B cell (primary cell): ENCODE measurements at regions not wholly inside any gene's neighbourhood (a gene's known extent, or its start where the extent isn't known, plus 50 kb on each side); places are given as distances from the start of the nearest gene placed in this dataset.

Experiments used
- ATAC-seq: fragments of 200-7000 bp; cut with Tn5 transposase; one replicate; pipeline ENCODE4 v1.10.0; 2021; ENCODE audit warnings: low read depth, mild to moderate bottlenecking, moderate number of reproducible peaks, moderate library complexity
- CTCF ChIA-PET: fragments of 350-600 bp; sonication (Branson Sonifier 250); formaldehyde crosslinking; loops from one replicate; lab custom pipeline; 2021; ENCODE audit warnings: antibody characterized with exemption, inconsistent platforms; lab: Charles Lee
- POLR2A ChIA-PET: fragments of 350-600 bp; sonication (Branson Sonifier 250); formaldehyde crosslinking; loops from one replicate; lab custom pipeline; 2021; ENCODE audit warnings: antibody characterized with exemption; lab: Charles Lee
- DNase-seq: peaks from one replicate; pipeline ENCODE4 v3.0.0; 2013
- H2AFZ ChIP-seq: 2 replicates; pipeline ENCODE4 v1.6.1; 2012; ENCODE audit warnings: mild to moderate bottlenecking, low read depth, low read length; ENCODE audit not compliant: insufficient read depth, poor library complexity, severe bottlenecking
- H3K27ac ChIP-seq, 2 donors: 1 replicate in 1 of 2; 2 replicates in 1 of 2; pipeline ENCODE4 v1.5.1; 2012 to 2013; ENCODE audit warnings: low read length in 2 of 2, mild to moderate bottlenecking in 2 of 2, moderate library complexity in 1 of 2
- H3K27me3 ChIP-seq, 4 experiments: fragments of 200-600 bp in 1 of 4; sonication (generic) in 1 of 4; replicated peaks in 1 of 4; 1 replicate in 2 of 4; 2 replicates in 2 of 4; pipeline versions ENCODE4 v1.6.1 to v1.7.0; 2013 to 2016; ENCODE audit warnings: low read length in 3 of 4, mild to moderate bottlenecking in 2 of 4, mixed read lengths in 1 of 4, moderate library complexity in 1 of 4; ENCODE audit not compliant: insufficient read depth in 4 of 4, control insufficient read depth in 3 of 4; ENCODE audit errors: control extremely low read depth in 1 of 4
- H3K36me3 ChIP-seq, 2 experiments: replicated peaks in 1 of 2; 1 replicate in 1 of 2; 2 replicates in 1 of 2; pipeline versions ENCODE4 v1.6.1 to v1.7.1; 2013; ENCODE audit warnings: low read length in 1 of 2; ENCODE audit not compliant: insufficient read depth in 2 of 2, control insufficient read depth in 1 of 2; ENCODE audit errors: control extremely low read depth in 1 of 2, extremely low read depth in 1 of 2
- H3K4me1 ChIP-seq, 2 donors: fragments of 200-600 bp in 1 of 2; sonication (generic) in 1 of 2; 1 replicate in 1 of 2; 2 replicates in 1 of 2; pipeline versions ENCODE4 v1.5.1 to v1.6.1; 2013 to 2017; ENCODE audit warnings: low read length in 2 of 2; ENCODE audit not compliant: control insufficient read depth in 2 of 2, insufficient read depth in 2 of 2
- H3K4me2 ChIP-seq: replicated peaks from 2 replicates; pipeline ENCODE3; 2012; ENCODE audit warnings: mild to moderate bottlenecking, low read depth, low read length; ENCODE audit not compliant: poor library complexity, severe bottlenecking
- H3K4me3 ChIP-seq, 5 experiments: fragments of 200-600 bp in 1 of 5; sonication (generic) in 1 of 5; 1 replicate in 3 of 5; 2 replicates in 2 of 5; pipeline versions ENCODE4 v1.5.1 to v1.7.0; 2011 to 2016; ENCODE audit warnings: low read length in 4 of 5, mild to moderate bottlenecking in 4 of 5, low read depth in 2 of 5, control low read depth in 1 of 5, moderate library complexity in 1 of 5; ENCODE audit not compliant: insufficient read depth in 1 of 5; ENCODE audit errors: control extremely low read depth in 1 of 5, extremely low read depth in 1 of 5
- H3K79me2 ChIP-seq: fragments of 200-600 bp; sonication (generic); one replicate; pipeline ENCODE4 v1.6.0; 2016; ENCODE audit warnings: low read length; ENCODE audit not compliant: control insufficient read depth, insufficient read depth
- H3K9ac ChIP-seq: fragments of 200-600 bp; sonication (generic); 2 replicates; pipeline ENCODE4 v1.6.1; 2017; ENCODE audit warnings: mild to moderate bottlenecking, low read length, moderate library complexity
- H3K9me3 ChIP-seq, 3 donors: one replicate each; pipeline versions ENCODE4 v1.6.1 to v1.7.1; 2013; ENCODE audit warnings: low read length in 2 of 3; ENCODE audit not compliant: control insufficient read depth in 2 of 3, insufficient read depth in 1 of 3; ENCODE audit errors: control extremely low read depth in 1 of 3
- H4K20me1 ChIP-seq: 2 replicates; pipeline ENCODE4 v1.6.0; 2012; ENCODE audit warnings: mild to moderate bottlenecking, low read length; ENCODE audit not compliant: insufficient read depth, control insufficient read depth, poor library complexity, severe bottlenecking
- H3K27ac Mint-ChIP-seq: one replicate; pipeline ENCODE4 v1.8.0; 2021; ENCODE audit warnings: mixed read lengths
- H3K27me3 Mint-ChIP-seq: one replicate; pipeline ENCODE4 v1.8.0; 2021; ENCODE audit warnings: mixed read lengths
- H3K4me1 Mint-ChIP-seq: one replicate; pipeline ENCODE4 v1.8.0; 2021; ENCODE audit warnings: mixed read lengths
- H3K4me3 Mint-ChIP-seq: one replicate; pipeline ENCODE4 v1.8.0; 2021; ENCODE audit warnings: mixed read lengths
- H3K9me3 Mint-ChIP-seq: one replicate; pipeline ENCODE4 v1.8.0; 2022; ENCODE audit warnings: mixed read lengths; ENCODE audit not compliant: insufficient read depth
- EZH2 ChIP-seq: IDR thresholded peaks from 2 replicates; pipeline ENCODE4 v1.6.1; 2012; ENCODE audit warnings: borderline replicate concordance, low read depth, mild to moderate bottlenecking, moderate library complexity, low read length; ENCODE audit not compliant: insufficient read depth, poor library complexity, severe bottlenecking
- WGBS: methylation state at CpG from one replicate; pipeline ENCODE4 v1.1.5; 2013; ENCODE audit warnings: missing lambda C conversion rate; ENCODE audit not compliant: insufficient coverage; 5-methylcytosine and 5-hydroxymethylcytosine counted together
- intact Hi-C: fragments of 100-400 bp; cut with micrococcal nuclease; formaldehyde crosslinking; loops from one replicate; pipeline ENCODE4 v1.10.0; 2022
- TF ChIP-seq, protein P1 (sequence below): fragments of 200-600 bp; IDR thresholded peaks from one replicate; pipeline ENCODE4 v1.8.0; 2022; ENCODE audit warnings: antibody characterized with exemption, mild to moderate bottlenecking

DNA sequence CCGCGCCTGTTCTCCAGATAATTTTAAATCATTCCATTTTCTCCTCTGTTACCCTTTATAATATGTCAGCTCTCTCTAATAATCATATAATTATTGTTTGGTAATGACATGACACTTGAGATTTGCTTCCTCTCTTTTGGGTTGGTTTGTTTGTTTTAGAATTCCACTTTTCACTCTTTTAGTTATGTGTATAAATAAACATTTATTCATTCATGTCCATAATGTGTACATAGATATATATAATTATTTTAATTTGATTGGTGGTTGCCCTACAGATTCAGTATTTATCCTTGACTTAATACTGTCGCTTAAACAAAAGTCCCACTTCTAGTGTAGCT lies 93.4 kb upstream of the FMN2 start:
- H3K4me2 ChIP-seq = peak overlapping the region; percentile 30
- H3K27me3 ChIP-seq = peaks cover 0 to 14% (median 3%) of the 10 kb centered on the region in 4 experiments
- H4K20me1 ChIP-seq = no peaks in the 10 kb centered on the region
- H3K79me2 ChIP-seq = no peaks in the 10 kb centered on the region
- H3K4me1 Mint-ChIP-seq = peaks cover 2% of the 10 kb centered on the region
- POLR2A ChIA-PET = no interaction called here
- ATAC-seq (no peak), DNase-seq (no peak)
- no peak overlapping the region for H2AFZ ChIP-seq
- TF ChIP-seq, protein P1, sequence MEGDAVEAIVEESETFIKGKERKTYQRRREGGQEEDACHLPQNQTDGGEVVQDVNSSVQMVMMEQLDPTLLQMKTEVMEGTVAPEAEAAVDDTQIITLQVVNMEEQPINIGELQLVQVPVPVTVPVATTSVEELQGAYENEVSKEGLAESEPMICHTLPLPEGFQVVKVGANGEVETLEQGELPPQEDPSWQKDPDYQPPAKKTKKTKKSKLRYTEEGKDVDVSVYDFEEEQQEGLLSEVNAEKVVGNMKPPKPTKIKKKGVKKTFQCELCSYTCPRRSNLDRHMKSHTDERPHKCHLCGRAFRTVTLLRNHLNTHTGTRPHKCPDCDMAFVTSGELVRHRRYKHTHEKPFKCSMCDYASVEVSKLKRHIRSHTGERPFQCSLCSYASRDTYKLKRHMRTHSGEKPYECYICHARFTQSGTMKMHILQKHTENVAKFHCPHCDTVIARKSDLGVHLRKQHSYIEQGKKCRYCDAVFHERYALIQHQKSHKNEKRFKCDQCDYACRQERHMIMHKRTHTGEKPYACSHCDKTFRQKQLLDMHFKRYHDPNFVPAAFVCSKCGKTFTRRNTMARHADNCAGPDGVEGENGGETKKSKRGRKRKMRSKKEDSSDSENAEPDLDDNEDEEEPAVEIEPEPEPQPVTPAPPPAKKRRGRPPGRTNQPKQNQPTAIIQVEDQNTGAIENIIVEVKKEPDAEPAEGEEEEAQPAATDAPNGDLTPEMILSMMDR = no peak
- no peak for TF ChIP-seq EZH2
- no peaks in the 10 kb centered on the region for H3K9me3 Mint-ChIP-seq
- no peak overlapping the region for H3K4me3 ChIP-seq
- no peaks in the 10 kb centered on the region for H3K36me3 ChIP-seq
- H3K27ac Mint-ChIP-seq = no peak overlapping the region
- no peak overlapping the region for H3K27ac ChIP-seq
- H3K9ac ChIP-seq = no peak overlapping the region
- intact Hi-C loops = no loop called here
- H3K9me3 ChIP-seq = peaks cover 0 to 7% (median 1%) of the 10 kb centered on the region in 3 donors
- WGBS = 100% methylated on average over 1 of the region's 3 CpGs
- H3K27me3 Mint-ChIP-seq = peaks cover 32% of the 10 kb centered on the region
- H3K4me1 ChIP-seq = no peaks in the 10 kb centered on the region
- H3K4me3 Mint-ChIP-seq = peak overlapping the region; percentile 15
- CTCF ChIA-PET = no interaction called here

DNA sequence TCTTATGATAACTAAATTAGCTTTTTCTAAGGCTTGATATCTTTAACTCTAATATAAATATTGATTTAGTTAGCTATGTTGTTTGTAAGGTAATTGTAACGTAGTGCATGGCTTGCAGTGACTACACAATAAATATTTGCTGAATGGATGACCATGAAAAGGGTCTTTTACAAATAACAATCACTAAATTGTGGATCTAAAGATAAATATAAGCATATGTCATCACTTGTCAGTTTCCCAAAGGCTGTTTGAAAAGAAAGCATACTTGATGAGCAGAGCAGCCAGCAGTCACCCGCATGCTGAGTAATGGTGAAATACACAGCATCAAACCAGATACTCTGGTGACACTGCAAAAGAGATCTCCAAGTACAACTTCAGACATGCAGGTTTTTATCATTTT lies 92.5 kb upstream of the FMN2 start:
- no peak for TF ChIP-seq EZH2

More for the DNA sequence above, 92.5 kb upstream of the FMN2 start:
- Histone ChIP-seq H3K27me3 (peaks cover 0 to 14% (median 3%) of the 10 kb centered on the region in 4 experiments), H3K27ac (no peak overlapping the region), H3K4me3 (no peak overlapping the region), H3K9me3 (peaks cover 0 to 10% (median 1%) of the 10 kb centered on the region in 3 donors), H4K20me1 (no peaks in the 10 kb centered on the region), H3K36me3 (no peaks in the 10 kb centered on the region), H2AFZ (no peak overlapping the region), H3K9ac (no peak overlapping the region), H3K4me2 (no peak overlapping the region), H3K4me1 (no peaks in the 10 kb centered on the region), H3K79me2 (no peaks in the 10 kb centered on the region)
- CTCF ChIA-PET = no interaction called here
- Mint-ChIP-seq H3K27ac (no peak overlapping the region), H3K9me3 (no peaks in the 10 kb centered on the region), H3K27me3 (peaks cover 32% of the 10 kb centered on the region), H3K4me1 (peaks cover 2% of the 10 kb centered on the region), H3K4me3 (no peak overlapping the region)
- intact Hi-C loops = no loop called here
- no peak for DNase-seq
- POLR2A ChIA-PET = no interaction called here
- no peak for ATAC-seq
- 100% methylated on average over 1 of the region's 2 CpGs for WGBS
